Endothelial cell of umbilical vein (primary cell): ENCODE measurements at regions not wholly inside any gene's neighbourhood (a gene's known extent, or its start where the extent isn't known, plus 50 kb on each side); places are given as distances from the start of the nearest gene placed in this dataset.

ENCODE experiments used
- BruUV-seq: library from RNA; stranded (reverse); fragments of 400-500 nt; replicated peaks from 2 replicates; lab custom pipeline; 2021; lab: Mats Ljungman, UMichigan
- CTCF ChIA-PET: fragments of 300-600, 350-600 bp; sonication (Branson Sonifier 250); formaldehyde crosslinking; loops from one replicate; lab custom pipeline; 2021; ENCODE audit warnings: antibody characterized with exemption, inconsistent platforms; lab: Charles Lee
- POLR2A ChIA-PET: fragments of 300-600, 350-600 bp; sonication (Branson Sonifier 250); formaldehyde crosslinking; loops from one replicate; lab custom pipeline; 2021; ENCODE audit warnings: antibody characterized with exemption, inconsistent platforms; lab: Charles Lee
- DNase-seq: peaks from one replicate; pipeline ENCODE4 v3.0.0-alpha.2; 2011; ENCODE audit warnings: low read depth, low spot score
- FAIRE-seq: peaks from 2 replicates; lab custom pipeline; 2011; peaks lifted over from hg19 to GRCh38; lab: Jason Lieb, UNC
- H2AFZ ChIP-seq: 2 replicates; pipeline ENCODE4 v1.6.0; 2012; ENCODE audit warnings: low read depth, low read length, control low read depth, inconsistent platforms
- H3K27ac ChIP-seq: 2 replicates; pipeline ENCODE4 v1.5.1; 2011; ENCODE audit warnings: low read depth, mild to moderate bottlenecking, control low read depth, low read length, moderate library complexity; ENCODE audit not compliant: insufficient read depth
- H3K27me3 ChIP-seq, 2 experiments: 2 replicates each; pipeline versions ENCODE4 v1.6.0 to v1.6.1; 2011; ENCODE audit warnings: low read length in 2 of 2, mixed read lengths in 1 of 2; ENCODE audit not compliant: control insufficient read depth in 2 of 2, insufficient read depth in 2 of 2
- H3K36me3 ChIP-seq, 2 experiments: 2 replicates in 1 of 2; 3 replicates in 1 of 2; pipeline ENCODE4 v1.5.1; 2011; ENCODE audit warnings: low read length in 2 of 2, mild to moderate bottlenecking in 1 of 2, moderate library complexity in 1 of 2; ENCODE audit not compliant: control insufficient read depth in 2 of 2, insufficient read depth in 2 of 2; ENCODE audit errors: extremely low read depth in 1 of 2
- H3K4me1 ChIP-seq: 3 replicates; pipeline ENCODE4 v1.5.1; 2011; ENCODE audit warnings: mild to moderate bottlenecking, low read length; ENCODE audit not compliant: control insufficient read depth, insufficient read depth; ENCODE audit errors: extremely low read depth
- H3K4me2 ChIP-seq: 2 replicates; pipeline ENCODE4 v1.6.1; 2011; ENCODE audit warnings: low read length, control low read depth, mixed read lengths; ENCODE audit not compliant: insufficient read depth
- H3K4me3 ChIP-seq, 3 experiments: fragments of 200-600 bp in 1 of 3; sonication (generic), shearing (Covaris generic) in 1 of 3; replicated peaks in 1 of 3; 2 replicates each; pipeline ENCODE4 v1.5.1; 2011 to 2016; ENCODE audit warnings: control low read depth in 3 of 3, low read length in 3 of 3, mild to moderate bottlenecking in 2 of 3, inconsistent platforms in 1 of 3, low read depth in 1 of 3, moderate library complexity in 1 of 3; ENCODE audit not compliant: insufficient read depth in 1 of 3
- H3K79me2 ChIP-seq: 2 replicates; pipeline ENCODE4 v1.6.0; 2012; ENCODE audit warnings: low read length, inconsistent platforms; ENCODE audit not compliant: control insufficient read depth, insufficient read depth
- H3K9ac ChIP-seq: replicated peaks from 2 replicates; pipeline ENCODE3; 2011; ENCODE audit warnings: low read length, control low read depth; ENCODE audit not compliant: insufficient read depth; ENCODE audit errors: extremely low read depth
- H3K9me1 ChIP-seq: replicated peaks from 3 replicates; pipeline ENCODE4 v1.6.0; 2011; ENCODE audit warnings: mild to moderate bottlenecking, low read length; ENCODE audit not compliant: control insufficient read depth, insufficient read depth; ENCODE audit errors: extremely low read depth
- H3K9me3 ChIP-seq: replicated peaks from 2 replicates; pipeline ENCODE4 v1.5.1; 2012; ENCODE audit warnings: low read length, inconsistent platforms; ENCODE audit not compliant: control insufficient read depth, insufficient read depth
- H4K20me1 ChIP-seq: replicated peaks from 2 replicates; pipeline ENCODE3; 2011; ENCODE audit warnings: mild to moderate bottlenecking, low read length; ENCODE audit not compliant: control insufficient read depth, insufficient read depth; ENCODE audit errors: extremely low read depth
- EZH2 ChIP-seq: IDR thresholded peaks from 2 replicates; pipeline ENCODE4 v1.6.1; 2012; ENCODE audit warnings: borderline replicate concordance, low read depth, mild to moderate bottlenecking, moderate library complexity, low read length, inconsistent platforms; ENCODE audit not compliant: severe bottlenecking
- FOS ChIP-seq: IDR thresholded peaks from 2 replicates; pipeline ENCODE4 v1.6.1; 2011; ENCODE audit warnings: mild to moderate bottlenecking, low read length, moderate library complexity, borderline replicate concordance; ENCODE audit not compliant: insufficient read depth
- GATA2 ChIP-seq: IDR thresholded peaks from 2 replicates; pipeline ENCODE4 v1.7.0; 2011; ENCODE audit warnings: low read depth, mild to moderate bottlenecking, moderate library complexity, mixed read lengths, low read length; ENCODE audit not compliant: insufficient read length, insufficient read depth
- JUN ChIP-seq: IDR thresholded peaks from 2 replicates; pipeline ENCODE4 v1.6.1; 2011; ENCODE audit warnings: borderline replicate concordance, low read depth; ENCODE audit not compliant: insufficient read length, insufficient read depth
- MAX ChIP-seq: IDR thresholded peaks from 2 replicates; pipeline ENCODE4 v1.6.1; 2011; ENCODE audit not compliant: insufficient read depth, insufficient read length
- MYC ChIP-seq: IDR thresholded peaks from one replicate; pipeline ENCODE4 v1.6.1; 2011; ENCODE audit warnings: mild to moderate bottlenecking, low read depth, low read length
- POLR2A ChIP-seq: IDR thresholded peaks from 2 replicates; pipeline ENCODE4 v1.6.1; 2012; ENCODE audit warnings: low read depth, mild to moderate bottlenecking, control low read depth, low read length
- POLR2AphosphoS5 ChIP-seq: IDR thresholded peaks from 2 replicates; pipeline ENCODE4 v1.6.1; 2012; ENCODE audit warnings: low read depth, mild to moderate bottlenecking, control low read depth, low read length, moderate library complexity; ENCODE audit not compliant: insufficient read depth
- dilution Hi-C: fragments of 300-500 bp; cut with MboI; formaldehyde crosslinking; loops from one replicate; pipeline ENCODE4 v1.15.0; 2019; ENCODE audit warnings: low sequenced_read_pairs; ENCODE audit not compliant: extremely low pct_ligation_motif_present
- intact Hi-C: fragments of 100-400 bp; cut with micrococcal nuclease; formaldehyde crosslinking; loops from one replicate; pipeline ENCODE4 v1.10.0; 2022
- TF ChIP-seq, protein P1 (sequence below), 2 donors: IDR thresholded peaks; 1 replicate in 1 of 2; 2 replicates in 1 of 2; pipeline ENCODE4 v1.5.1; 2011; ENCODE audit warnings: low read length in 2 of 2, mild to moderate bottlenecking in 2 of 2, moderate library complexity in 2 of 2, control low read depth in 1 of 2, inconsistent platforms in 1 of 2, low read depth in 1 of 2; ENCODE audit not compliant: insufficient read depth in 1 of 2; ENCODE audit errors: extremely low read depth in 1 of 2

DNA sequence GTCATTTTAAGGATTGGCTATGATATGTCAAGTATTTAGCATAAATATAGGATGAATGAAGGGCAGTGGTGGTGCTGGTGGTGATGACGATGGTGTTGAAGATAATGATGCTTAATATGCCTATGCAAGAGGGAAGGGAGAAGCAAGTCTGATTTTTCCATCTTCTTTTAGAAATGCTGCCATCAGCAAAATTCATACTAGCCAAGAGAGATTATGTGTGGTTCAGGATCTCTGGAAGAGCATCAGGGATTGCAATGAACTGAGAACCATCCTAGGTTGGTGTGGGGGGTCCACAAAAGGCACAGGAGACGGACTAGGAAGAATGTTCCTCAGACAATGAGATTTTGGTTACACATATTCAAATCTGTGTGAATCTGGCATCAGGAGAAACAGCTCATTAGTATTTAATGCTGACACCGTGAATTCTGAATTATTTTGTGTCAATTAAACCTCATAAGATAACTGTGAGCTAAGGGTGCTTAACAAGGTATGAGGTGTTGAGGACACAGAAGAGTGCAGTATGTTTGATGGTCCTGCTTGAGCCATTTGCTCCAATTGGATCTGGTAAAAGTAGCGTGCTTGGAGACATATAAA lies 1120.8 kb upstream of the GOT2 start:
- no peak overlapping the region for H3K27ac ChIP-seq
- ChIA-PET CTCF (no interaction called here), POLR2A (no interaction called here)
- no peak overlapping the region for H2AFZ ChIP-seq
- DNase-seq = no peak
- no peaks in the 10 kb centered on the region for H3K9me1 ChIP-seq
- no peak overlapping the region for H3K4me3 ChIP-seq
- no peaks in the 10 kb centered on the region for H4K20me1 ChIP-seq
- no TSS peak for BruUV-seq
- H3K4me1 ChIP-seq = no peaks in the 10 kb centered on the region
- no peaks in the 10 kb centered on the region for H3K27me3 ChIP-seq
- intact Hi-C loops (no loop called here), dilution Hi-C loops (no loop called here)
- no peaks in the 10 kb centered on the region for H3K79me2 ChIP-seq
- no peaks in the 10 kb centered on the region for H3K36me3 ChIP-seq
- no peaks in the 10 kb centered on the region for H3K9me3 ChIP-seq
- no peak for FAIRE-seq
- H3K4me2 ChIP-seq = no peak overlapping the region
- TF ChIP-seq EZH2 = no peak
- TF ChIP-seq MAX = no peak
- TF ChIP-seq, protein P1, sequence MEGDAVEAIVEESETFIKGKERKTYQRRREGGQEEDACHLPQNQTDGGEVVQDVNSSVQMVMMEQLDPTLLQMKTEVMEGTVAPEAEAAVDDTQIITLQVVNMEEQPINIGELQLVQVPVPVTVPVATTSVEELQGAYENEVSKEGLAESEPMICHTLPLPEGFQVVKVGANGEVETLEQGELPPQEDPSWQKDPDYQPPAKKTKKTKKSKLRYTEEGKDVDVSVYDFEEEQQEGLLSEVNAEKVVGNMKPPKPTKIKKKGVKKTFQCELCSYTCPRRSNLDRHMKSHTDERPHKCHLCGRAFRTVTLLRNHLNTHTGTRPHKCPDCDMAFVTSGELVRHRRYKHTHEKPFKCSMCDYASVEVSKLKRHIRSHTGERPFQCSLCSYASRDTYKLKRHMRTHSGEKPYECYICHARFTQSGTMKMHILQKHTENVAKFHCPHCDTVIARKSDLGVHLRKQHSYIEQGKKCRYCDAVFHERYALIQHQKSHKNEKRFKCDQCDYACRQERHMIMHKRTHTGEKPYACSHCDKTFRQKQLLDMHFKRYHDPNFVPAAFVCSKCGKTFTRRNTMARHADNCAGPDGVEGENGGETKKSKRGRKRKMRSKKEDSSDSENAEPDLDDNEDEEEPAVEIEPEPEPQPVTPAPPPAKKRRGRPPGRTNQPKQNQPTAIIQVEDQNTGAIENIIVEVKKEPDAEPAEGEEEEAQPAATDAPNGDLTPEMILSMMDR (IDR thresholded peaks at IDR 0.05; ENCODE audit: extremely low read depth in 1 of 2, insufficient read depth in 1 of 2, low read depth in 1 of 2, low read length in 2 of 2) = no peak
- H3K9ac ChIP-seq = no peak overlapping the region

DNA sequence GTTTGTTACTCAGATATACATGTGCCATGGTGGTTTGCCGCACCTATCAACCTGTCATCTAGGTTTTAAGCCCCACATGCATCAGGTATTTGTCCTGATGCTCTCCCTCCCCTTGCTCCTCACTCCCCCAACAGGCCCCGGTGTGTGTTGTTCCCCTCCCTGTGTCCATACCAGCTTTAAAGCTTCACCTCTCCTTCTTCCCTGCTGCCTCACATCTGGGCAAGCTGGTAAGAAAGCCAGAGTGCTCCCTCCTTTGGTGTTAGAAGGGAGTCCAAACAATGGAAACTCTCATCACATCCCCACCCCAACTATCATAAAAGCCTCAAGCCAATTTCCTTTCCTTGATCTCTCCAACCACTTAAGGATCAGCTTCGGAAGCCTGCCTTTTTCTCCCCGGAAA lies 1115.6 kb upstream of the GOT2 start:
- FAIRE-seq = no peak
- TF ChIP-seq FOS (no peak), POLR2AphosphoS5 (no peak), JUN (no peak), MAX (no peak), POLR2A (no peak), GATA2 (no peak), EZH2 (no peak), MYC (no peak)
- TF ChIP-seq, protein P1 (IDR thresholded peaks at IDR 0.05; ENCODE audit: extremely low read depth in 1 of 2, insufficient read depth in 1 of 2, low read depth in 1 of 2, low read length in 2 of 2) = no peak
- POLR2A ChIA-PET = no interaction called here

More for the DNA sequence above, 1115.6 kb upstream of the GOT2 start:
- intact Hi-C loops (no loop called here), dilution Hi-C loops (no loop called here)
- no peak for DNase-seq
- no peak overlapping the region for H3K4me3 ChIP-seq
- no peaks in the 10 kb centered on the region for H4K20me1 ChIP-seq
- H3K79me2 ChIP-seq = no peaks in the 10 kb centered on the region
- no peaks in the 10 kb centered on the region for H3K36me3 ChIP-seq
- H3K9me1 ChIP-seq = no peaks in the 10 kb centered on the region
- H3K9me3 ChIP-seq = no peaks in the 10 kb centered on the region
- BruUV-seq = no TSS peak
- no peak overlapping the region for H3K27ac ChIP-seq
- H3K27me3 ChIP-seq = no peaks in the 10 kb centered on the region
- no peaks in the 10 kb centered on the region for H3K4me1 ChIP-seq
- H3K4me2 ChIP-seq = no peak overlapping the region
- CTCF ChIA-PET = no interaction called here
- H3K9ac ChIP-seq = no peak overlapping the region
- H2AFZ ChIP-seq = no peak overlapping the region
